Astrocyte of the cerebellum (primary cell): ENCODE measurements at regions not wholly inside any gene's neighbourhood (a gene's known extent, or its start where the extent isn't known, plus 50 kb on each side); places are given as distances from the start of the nearest gene placed in this dataset.

Experiments used
- DNase-seq: peaks from one replicate; pipeline ENCODE4 v3.0.0-alpha.2; 2011; ENCODE audit warnings: low read depth
- H3K4me3 ChIP-seq: 2 replicates; pipeline ENCODE4 v1.5.1; 2011; ENCODE audit warnings: mild to moderate bottlenecking, low read depth, low read length, moderate library complexity
- CTCF ChIP-seq: IDR thresholded peaks from 2 replicates; pipeline ENCODE4 v1.5.1; 2012; ENCODE audit warnings: low read length, low read depth, moderate library complexity, mild to moderate bottlenecking; ENCODE audit errors: missing control alignments
- in situ Hi-C: cut with HindIII; loops from 2 replicates; pipeline ENCODE4 v1.10.0; 2017; ENCODE audit warnings: low sequenced_read_pairs

- no peak overlapping the region for H3K4me3 ChIP-seq
- TF ChIP-seq CTCF: no peak
- DNase-seq: no peak
- in situ Hi-C loops: no loop called here
These were observed 160.9 kb downstream of the QRSL1 start for GRCh38 chr6:106790149-106790770.

GRCh38 chr6:106789428-106790148 lies 160.2 kb downstream of the QRSL1 start:
- no peak overlapping the region for H3K4me3 ChIP-seq
- TF ChIP-seq CTCF: no peak
- in situ Hi-C loops: no loop called here
- no peak for DNase-seq

GRCh38 chr6:106788761-106789160 lies 159.4 kb downstream of the QRSL1 start:
- no peak overlapping the region for H3K4me3 ChIP-seq
- no peak for DNase-seq
- in situ Hi-C loops: no loop called here
- TF ChIP-seq CTCF: no peak

GRCh38 chr6:106787327-106788196 lies 158.2 kb downstream of the QRSL1 start:
- no peak for TF ChIP-seq CTCF
- no peak for DNase-seq
- in situ Hi-C loops: no loop called here
- H3K4me3 ChIP-seq: no peak overlapping the region

- in situ Hi-C loops: no loop called here
- no peak for TF ChIP-seq CTCF
- no peak overlapping the region for H3K4me3 ChIP-seq
- no peak for DNase-seq
These were observed 155.9 kb downstream of the QRSL1 start for GRCh38 chr6:106785298-106785697.
